Fibroblast of the conjunctiva (primary cell): ENCODE measurements at regions not wholly inside any gene's neighbourhood (a gene's known extent, or its start where the extent isn't known, plus 50 kb on each side); places are given as distances from the start of the nearest gene placed in this dataset.

Source experiments
- DNase-seq: peaks from one replicate; pipeline ENCODE4 v3.0.0-alpha.2; 2010; ENCODE audit warnings: low read depth

- no peak for DNase-seq
These were observed 219.5 kb upstream of the SKOR2 start for GRCh38 chr18:47470941-47471340.

- DNase-seq = no peak
These were observed 218.1 kb upstream of the SKOR2 start for GRCh38 chr18:47469576-47469975.

- no peak for DNase-seq
These were observed 210.5 kb upstream of the SKOR2 start for GRCh38 chr18:47461977-47462376.

GRCh38 chr18:47461406-47461948, 210.0 kb upstream of the SKOR2 start:
- no peak for DNase-seq

- no peak for DNase-seq
These were observed 207.0 kb upstream of the SKOR2 start for GRCh38 chr18:47458483-47458882.

- DNase-seq = no peak
These were observed 206.2 kb upstream of the SKOR2 start for GRCh38 chr18:47457614-47458013.

GRCh38 chr18:47453038-47453437, 201.6 kb upstream of the SKOR2 start:
- DNase-seq = no peak

- no peak for DNase-seq
These were observed 197.5 kb upstream of the SKOR2 start for GRCh38 chr18:47448956-47449355.

- no peak for DNase-seq
These were observed 190.5 kb upstream of the SKOR2 start for GRCh38 chr18:47441914-47442313.

GRCh38 chr18:47438001-47438400, 186.5 kb upstream of the SKOR2 start:
- no peak for DNase-seq

GRCh38 chr18:47436871-47437270, 185.4 kb upstream of the SKOR2 start:
- no peak for DNase-seq

GRCh38 chr18:47434214-47434746, 182.8 kb upstream of the SKOR2 start:
- DNase-seq = no peak

GRCh38 chr18:47427923-47428637, 176.6 kb upstream of the SKOR2 start:
- DNase-seq = no peak

- DNase-seq = no peak
These were observed 175.6 kb upstream of the SKOR2 start for GRCh38 chr18:47427072-47427471.

GRCh38 chr18:47425365-47425764, 173.9 kb upstream of the SKOR2 start:
- DNase-seq = no peak

- no peak for DNase-seq
These were observed 171.1 kb upstream of the SKOR2 start for GRCh38 chr18:47422524-47422923.

- DNase-seq = no peak
These were observed 168.7 kb upstream of the SKOR2 start for GRCh38 chr18:47420130-47420529.

GRCh38 chr18:47418746-47419145, 167.3 kb upstream of the SKOR2 start:
- DNase-seq = no peak

GRCh38 chr18:47417807-47418206, 166.3 kb upstream of the SKOR2 start:
- no peak for DNase-seq

- DNase-seq = no peak
These were observed 164.4 kb upstream of the SKOR2 start for GRCh38 chr18:47415881-47416280.

- DNase-seq = no peak
These were observed 161.9 kb upstream of the SKOR2 start for GRCh38 chr18:47413327-47413726.

GRCh38 chr18:47412924-47413323, 161.5 kb upstream of the SKOR2 start:
- DNase-seq = no peak

GRCh38 chr18:47411159-47411558, 159.7 kb upstream of the SKOR2 start:
- DNase-seq = no peak

GRCh38 chr18:47410139-47410538, 158.7 kb upstream of the SKOR2 start:
- no peak for DNase-seq
